Sigmoid colon (tissue), 6 donors: ENCODE measurements at regions not wholly inside any gene's neighbourhood (a gene's known extent, or its start where the extent isn't known, plus 50 kb on each side); places are given as distances from the start of the nearest gene placed in this dataset.

ENCODE experiments used
- DNase-seq: peaks from one replicate; pipeline ENCODE4 v3.0.0-alpha.2; 2019
- H3K27ac ChIP-seq, 4 donors: fragments of 200-600 bp; sonication (generic); one replicate each; pipeline ENCODE4 v1.5.1; 2016 to 2019; ENCODE audit warnings: mild to moderate bottlenecking in 1 of 4
- H3K27me3 ChIP-seq, 3 donors: fragments of 200-600 bp; sonication (generic); one replicate each; pipeline ENCODE4 v1.5.1; 2019; ENCODE audit warnings: mild to moderate bottlenecking in 1 of 3
- H3K36me3 ChIP-seq, 4 donors: fragments of 200-600 bp; sonication (generic); one replicate each; pipeline ENCODE4 v1.5.1; 2016 to 2019
- H3K4me1 ChIP-seq, 4 donors: fragments of 200-600 bp; sonication (generic); one replicate each; pipeline ENCODE4 v1.5.1; 2017 to 2019
- H3K4me3 ChIP-seq, 4 donors: fragments of 200-600 bp; sonication (generic); one replicate each; pipeline ENCODE4 v1.5.1; 2017 to 2019; ENCODE audit warnings: mild to moderate bottlenecking in 2 of 4, moderate library complexity in 1 of 4
- H3K9me3 ChIP-seq, 4 donors: fragments of 200-600 bp in 3 of 4; sonication (generic) in 3 of 4; one replicate each; pipeline versions ENCODE4 v1.5.1 to v1.6.1; 2013 to 2019
- CTCF ChIP-seq, 4 experiments: fragments of 450-650 bp in 3 of 4; fragments of 200-600 bp in 1 of 4; IDR thresholded peaks; one replicate each; pipeline ENCODE4 v1.5.1; 2016 to 2019; ENCODE audit warnings: antibody characterized with exemption in 4 of 4, mild to moderate bottlenecking in 3 of 4, moderate library complexity in 2 of 4
- EP300 ChIP-seq, 4 donors: sonication (generic); formaldehyde crosslinking; IDR thresholded peaks; one replicate each; pipeline ENCODE4 v1.6.1; 2017; ENCODE audit warnings: antibody characterized with exemption in 4 of 4
- POLR2A ChIP-seq, 2 donors: fragments of 450-650 bp; IDR thresholded peaks; one replicate each; pipeline ENCODE4 v1.6.1; 2016; ENCODE audit warnings: antibody characterized with exemption in 2 of 2, mild to moderate bottlenecking in 2 of 2, moderate library complexity in 2 of 2
- POLR2AphosphoS5 ChIP-seq, 4 donors: sonication (generic); formaldehyde crosslinking; IDR thresholded peaks; one replicate each; pipeline ENCODE4 v1.6.1; 2017; ENCODE audit warnings: antibody characterized with exemption in 4 of 4
- WGBS, 2 donors: extraction: QIAGEN DNeasy Blood & Tissue Kit; methylation state at CpG; one replicate each; pipeline ENCODE4 v1.1.7; 2013; 5-methylcytosine and 5-hydroxymethylcytosine counted together
- intact Hi-C: fragments of 100-400 bp; cut with DNase I; formaldehyde crosslinking; loops from one replicate; pipeline ENCODE4 v1.15.1; 2023
- donor health status: healthy with polysubstance abuse.
- donor health status: healthy.

GRCh38 chr9:21552244-21553170 is 70.4 kb upstream of the IFNE start:
- H3K27ac ChIP-seq = no peak overlapping the region
- peaks cover 0 to 8% (median 2%) of the 10 kb centered on the region in 4 donors for H3K4me1 ChIP-seq
- 81 to 90% methylated on average over 3 of the region's 3 CpGs for WGBS, 2 donors
- TF ChIP-seq POLR2AphosphoS5 (IDR thresholded peaks at IDR 0.05) (no peak), POLR2A (IDR thresholded peaks at IDR 0.05) (no peak), EP300 (IDR thresholded peaks at IDR 0.05) (no peak), CTCF (IDR thresholded peaks at IDR 0.05) (no peak)
- H3K4me3 ChIP-seq = no peak overlapping the region
- intact Hi-C loops = no loop called here
- DNase-seq = no peak
- H3K36me3 ChIP-seq = no peaks in the 10 kb centered on the region
- H3K9me3 ChIP-seq = no peaks in the 10 kb centered on the region
- H3K27me3 ChIP-seq = peaks cover 0 to 24% (median 17%) of the 10 kb centered on the region in 3 donors

GRCh38 chr9:21553441-21553840 is 71.3 kb upstream of the IFNE start:
- intact Hi-C loops = no loop called here
- Histone ChIP-seq H3K36me3 (no peaks in the 10 kb centered on the region), H3K4me1 (peaks cover 0 to 8% (median 3%) of the 10 kb centered on the region in 4 donors), H3K9me3 (no peaks in the 10 kb centered on the region), H3K27me3 (peaks cover under 1 to 34% (median 27%) of the 10 kb centered on the region in 3 donors), H3K27ac (no peak overlapping the region), H3K4me3 (no peak overlapping the region)
- TF ChIP-seq POLR2AphosphoS5 (IDR thresholded peaks at IDR 0.05) (no peak), EP300 (IDR thresholded peaks at IDR 0.05) (no peak), CTCF (IDR thresholded peaks at IDR 0.05) (no peak), POLR2A (IDR thresholded peaks at IDR 0.05) (no peak)
- 75 to 94% methylated on average over 3 of the region's 3 CpGs for WGBS, 2 donors
- no peak for DNase-seq

- 36 to 77% methylated on average over 2 of the region's 2 CpGs for WGBS, 2 donors
- TF ChIP-seq POLR2AphosphoS5 (IDR thresholded peaks at IDR 0.05) (no peak), CTCF (IDR thresholded peaks at IDR 0.05) (no peak), POLR2A (IDR thresholded peaks at IDR 0.05) (no peak), EP300 (IDR thresholded peaks at IDR 0.05) (no peak)
- H3K27ac ChIP-seq = no peak overlapping the region
Measured at GRCh38 chr9:21554813-21555212, 72.7 kb upstream of the IFNE start.

GRCh38 chr9:21555911-21556310 is 73.8 kb upstream of the IFNE start:
- WGBS, 2 donors = 86 to 96% methylated on average over 5 of the region's 5 CpGs
- Histone ChIP-seq H3K4me3 (no peak overlapping the region), H3K27me3 (peaks cover 15 to 59% (median 44%) of the 10 kb centered on the region in 3 donors), H3K4me1 (peaks cover 0 to 17% (median 14%) of the 10 kb centered on the region in 4 donors), H3K36me3 (no peaks in the 10 kb centered on the region), H3K27ac (no peak overlapping the region), H3K9me3 (no peaks in the 10 kb centered on the region)
- intact Hi-C loops = no loop called here
- no peak for DNase-seq
- TF ChIP-seq POLR2AphosphoS5 (IDR thresholded peaks at IDR 0.05) (no peak), EP300 (IDR thresholded peaks at IDR 0.05) (no peak), CTCF (IDR thresholded peaks at IDR 0.05) (no peak), POLR2A (IDR thresholded peaks at IDR 0.05) (no peak)

More at GRCh38 chr9:21554813-21555212, 72.7 kb upstream of the IFNE start:
- H3K36me3 ChIP-seq = no peaks in the 10 kb centered on the region
- H3K4me3 ChIP-seq = no peak overlapping the region
- intact Hi-C loops = no loop called here
- peaks cover 14 to 48% (median 40%) of the 10 kb centered on the region in 3 donors for H3K27me3 ChIP-seq
- DNase-seq = no peak
- peaks cover 0 to 14% (median 12%) of the 10 kb centered on the region in 4 donors for H3K4me1 ChIP-seq
- H3K9me3 ChIP-seq = no peaks in the 10 kb centered on the region
